ENCODE measurements at regions not wholly inside any gene's neighbourhood (a gene's known extent, or its start where the extent isn't known, plus 50 kb on each side); places are given as distances from the start of the nearest gene placed in this dataset.
A peak's percentile ranks its signal among the peaks of the same experiment; 100 is the strongest.

- H3K27ac ChIP-seq = no peak overlapping the region
These were observed 203.3 kb upstream of the DMRT1 start for GRCh38 chr9:638152-638551.

GRCh38 chr9:642014-642413, 199.5 kb upstream of the DMRT1 start:
- no peaks in the 10 kb centered on the region for H3K9me3 ChIP-seq
- no peaks in the 10 kb centered on the region for H3K4me1 ChIP-seq
- intact Hi-C loops (cut with DNase I; ENCODE audit: low total_unique reads) = no loop called here
- H3K27ac ChIP-seq = peak overlapping the region; percentile 62 to 73
- no peaks in the 10 kb centered on the region for H3K27me3 ChIP-seq
- H3K36me3 ChIP-seq = no peaks in the 10 kb centered on the region
- TF ChIP-seq CTCF (IDR thresholded peaks at IDR 0.05) (no peak), POLR2A (IDR thresholded peaks at IDR 0.05) (no peak)
- no peak overlapping the region for H3K4me3 ChIP-seq
- no peak for DNase-seq

More at GRCh38 chr9:638152-638551, 203.3 kb upstream of the DMRT1 start:
- Histone ChIP-seq H3K4me3 (no peak overlapping the region), H3K9me3 (no peaks in the 10 kb centered on the region), H3K27me3 (no peaks in the 10 kb centered on the region), H3K36me3 (no peaks in the 10 kb centered on the region), H3K4me1 (no peaks in the 10 kb centered on the region)
- TF ChIP-seq CTCF (IDR thresholded peaks at IDR 0.05) (no peak), POLR2A (IDR thresholded peaks at IDR 0.05) (no peak)
- intact Hi-C loops (cut with DNase I; ENCODE audit: low total_unique reads) = no loop called here
- no peak for DNase-seq

- DNase-seq = no peak
- intact Hi-C loops (cut with DNase I; ENCODE audit: low total_unique reads) = no loop called here
- no peaks in the 10 kb centered on the region for H3K36me3 ChIP-seq
- H3K4me3 ChIP-seq = no peak overlapping the region
- H3K27ac ChIP-seq = peak overlapping the region in 1 of 2 donors; percentile 73
- H3K4me1 ChIP-seq = no peaks in the 10 kb centered on the region
- H3K27me3 ChIP-seq = no peaks in the 10 kb centered on the region
- no peaks in the 10 kb centered on the region for H3K9me3 ChIP-seq
- no peak for TF ChIP-seq CTCF (IDR thresholded peaks at IDR 0.05)
- TF ChIP-seq POLR2A (IDR thresholded peaks at IDR 0.05) = no peak
These were observed 197.5 kb upstream of the DMRT1 start for GRCh38 chr9:643966-644365.

- no peak overlapping the region for H3K4me3 ChIP-seq
- H3K4me1 ChIP-seq = no peaks in the 10 kb centered on the region
- TF ChIP-seq POLR2A (IDR thresholded peaks at IDR 0.05) (no peak), CTCF (IDR thresholded peaks at IDR 0.05) (no peak)
- intact Hi-C loops (cut with DNase I; ENCODE audit: low total_unique reads) = no loop called here
- no peaks in the 10 kb centered on the region for H3K36me3 ChIP-seq
- no peaks in the 10 kb centered on the region for H3K9me3 ChIP-seq
- H3K27ac ChIP-seq = no peak overlapping the region
- no peak for DNase-seq
- no peaks in the 10 kb centered on the region for H3K27me3 ChIP-seq
These were observed 194.0 kb upstream of the DMRT1 start for GRCh38 chr9:647522-647921.

GRCh38 chr9:649128-650074, 192.1 kb upstream of the DMRT1 start:
- intact Hi-C loops (cut with DNase I; ENCODE audit: low total_unique reads) = no loop called here
- H3K4me1 ChIP-seq = no peaks in the 10 kb centered on the region

More at GRCh38 chr9:649128-650074, 192.1 kb upstream of the DMRT1 start:
- H3K4me3 ChIP-seq = peak overlapping the region in 1 of 2 donors; percentile 2
- TF ChIP-seq CTCF (IDR thresholded peaks at IDR 0.05) (no peak), POLR2A (IDR thresholded peaks at IDR 0.05) (no peak)
- no peaks in the 10 kb centered on the region for H3K27me3 ChIP-seq
- H3K27ac ChIP-seq = peak overlapping the region; percentile 21 to 31
- DNase-seq = no peak
- no peaks in the 10 kb centered on the region for H3K36me3 ChIP-seq
- H3K9me3 ChIP-seq = no peaks in the 10 kb centered on the region
